Activated T-helper 17 cell treated with anti-CD3 and anti-CD28 coated beads, Interleukin-2, amount 50 U/mL, for 72 hours (primary cell): ENCODE measurements at regions not wholly inside any gene's neighbourhood (a gene's known extent, or its start where the extent isn't known, plus 50 kb on each side); places are given as distances from the start of the nearest gene placed in this dataset.
"Not testable (repeated sequence)": the region's sequence is repeated elsewhere in the genome, so short reads cannot be mapped to it uniquely, and the experiment has no call there.

ENCODE experiments used
- ATAC-seq: fragments of 150-1000 bp; cut with Tn5 transposase; replicated peaks from 2 replicates; pipeline ENCODE4 v1.10.0; 2021; ENCODE audit warnings: mild to moderate bottlenecking, moderate library complexity
- H3K27ac Mint-ChIP-seq: one replicate; pipeline ENCODE4 v1.8.0; 2022; ENCODE audit warnings: mixed read lengths
- H3K27me3 Mint-ChIP-seq: one replicate; pipeline ENCODE4 v1.8.0; 2022; ENCODE audit warnings: mixed read lengths
- H3K36me3 Mint-ChIP-seq: one replicate; pipeline ENCODE4 v1.8.0; 2022; ENCODE audit warnings: low read depth, mild to moderate bottlenecking, mixed read lengths
- H3K4me1 Mint-ChIP-seq: one replicate; pipeline ENCODE4 v1.8.0; 2022; ENCODE audit warnings: mixed read lengths
- H3K4me3 Mint-ChIP-seq: one replicate; pipeline ENCODE4 v1.8.0; 2022; ENCODE audit warnings: mild to moderate bottlenecking, mixed read lengths
- H3K9me3 Mint-ChIP-seq: one replicate; pipeline ENCODE4 v1.8.0; 2022; ENCODE audit warnings: mixed read lengths

DNA sequence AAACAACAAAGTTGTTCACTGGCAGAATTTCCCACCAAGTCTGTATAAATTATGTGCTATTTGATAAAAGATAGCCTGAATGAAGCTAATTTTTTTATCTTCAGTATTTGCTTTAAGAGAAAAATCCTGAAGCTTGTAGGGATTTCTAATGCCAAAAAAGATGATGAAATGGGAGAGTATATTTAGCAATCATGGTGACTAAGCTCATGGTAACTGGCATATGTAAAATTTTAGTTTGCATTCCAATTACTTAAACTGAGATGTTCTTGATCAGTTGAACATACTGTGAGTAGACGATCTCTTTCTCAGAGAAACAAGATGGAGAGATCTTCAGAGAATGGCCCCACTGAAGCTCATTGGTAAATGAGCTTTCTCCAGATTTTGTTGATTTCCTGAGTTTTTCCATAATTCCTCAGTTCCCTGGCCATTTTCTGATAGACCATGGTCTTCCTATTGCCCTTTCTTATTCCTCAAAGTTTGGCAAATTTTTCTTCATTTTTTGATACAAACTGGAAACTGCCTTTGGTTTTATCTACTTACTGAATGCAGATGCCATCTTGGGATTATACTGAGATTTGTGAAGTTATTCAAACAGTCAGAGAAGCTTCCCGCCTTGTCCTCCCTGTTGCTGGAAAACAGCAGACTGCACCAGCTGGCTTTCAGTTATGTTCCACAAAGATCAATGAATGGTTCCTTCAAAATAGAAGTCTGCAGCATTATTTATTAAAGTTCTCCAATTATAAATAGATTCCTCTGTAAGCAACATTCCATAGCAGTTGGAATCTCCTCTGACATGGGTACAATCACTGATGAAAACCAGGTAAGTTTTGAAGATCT, 68.3 kb upstream of the ALOX12 start:
- no peaks in the 10 kb centered on the region for H3K36me3 Mint-ChIP-seq
- H3K4me3 Mint-ChIP-seq, result no peak overlapping the region
- ATAC-seq, result no peak
- no peaks in the 10 kb centered on the region for H3K27me3 Mint-ChIP-seq
- no peaks in the 10 kb centered on the region for H3K9me3 Mint-ChIP-seq
- H3K4me1 Mint-ChIP-seq, result peaks cover 5% of the 10 kb centered on the region
- H3K27ac Mint-ChIP-seq, result no peak overlapping the region

DNA sequence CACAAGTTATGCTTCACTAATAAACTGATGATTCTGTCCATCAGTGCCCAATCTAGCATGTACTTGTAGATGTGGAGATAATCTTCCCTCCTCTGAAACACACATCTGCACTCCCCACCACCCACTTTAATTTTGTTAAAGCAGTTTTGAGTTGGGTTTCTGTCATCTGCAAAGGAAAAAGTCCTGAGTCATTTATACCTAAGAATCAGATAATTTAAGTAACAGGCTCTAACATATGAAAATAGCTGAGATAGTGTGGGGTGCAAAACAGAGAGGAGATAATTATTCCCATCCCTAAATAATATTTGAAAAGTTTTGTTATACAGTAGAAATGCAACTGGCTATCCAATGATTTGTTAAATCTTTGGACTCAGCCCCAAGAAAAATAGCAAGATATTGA, 67.7 kb upstream of the ALOX12 start:
- H3K9me3 Mint-ChIP-seq, result no peaks in the 10 kb centered on the region
- H3K27me3 Mint-ChIP-seq, result no peaks in the 10 kb centered on the region
- H3K4me3 Mint-ChIP-seq, result no peak overlapping the region
- H3K27ac Mint-ChIP-seq, result no peak overlapping the region
- no peak for ATAC-seq
- peaks cover 5% of the 10 kb centered on the region for H3K4me1 Mint-ChIP-seq
- no peaks in the 10 kb centered on the region for H3K36me3 Mint-ChIP-seq

DNA sequence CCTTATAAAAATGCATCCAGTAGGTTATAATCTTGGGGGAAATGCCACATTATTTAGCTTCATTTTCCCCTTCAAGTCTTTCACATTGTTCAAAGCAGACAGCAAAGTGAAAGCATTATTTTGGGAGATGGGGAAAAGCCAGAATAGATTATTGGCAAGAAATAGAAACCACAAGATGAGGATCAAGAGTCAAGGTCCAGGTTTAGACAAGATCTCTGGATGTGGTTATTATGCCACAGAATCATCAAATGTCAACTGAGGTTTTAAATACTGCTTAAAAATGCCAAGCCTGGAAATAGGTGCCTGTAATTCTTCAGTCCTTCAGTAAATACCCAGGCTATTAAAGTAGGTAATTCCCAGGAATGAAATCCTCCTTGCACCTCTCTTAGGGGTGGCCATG, 65.1 kb upstream of the ALOX12 start:
- no peaks in the 10 kb centered on the region for H3K27me3 Mint-ChIP-seq
- H3K4me3 Mint-ChIP-seq, result no peak overlapping the region
- H3K4me1 Mint-ChIP-seq, result no peaks in the 10 kb centered on the region

DNA sequence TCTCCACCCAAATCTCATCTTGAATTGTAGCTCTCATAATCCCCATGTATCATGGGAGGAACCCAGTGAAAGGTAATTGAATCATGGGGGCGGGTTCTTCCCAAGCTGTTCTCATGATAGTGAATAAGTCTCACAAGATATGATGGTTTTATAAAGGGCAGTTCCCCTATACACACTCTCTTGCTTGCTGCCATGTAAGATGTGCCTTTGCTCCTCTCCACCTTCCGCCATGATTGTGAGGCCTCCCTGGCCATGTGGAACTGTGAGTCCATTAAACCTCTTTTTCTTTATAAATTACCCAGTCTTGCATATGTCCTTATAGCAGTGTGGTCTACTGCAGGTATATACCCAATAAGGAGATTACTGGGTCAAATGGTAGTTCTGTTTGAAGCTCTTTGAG, 61.3 kb upstream of the ALOX12 start:
- H3K4me3 Mint-ChIP-seq, H3K9me3 Mint-ChIP-seq: not testable (repeated sequence)

More for the DNA sequence above, 65.1 kb upstream of the ALOX12 start:
- H3K27ac Mint-ChIP-seq, result no peak overlapping the region
- H3K9me3 Mint-ChIP-seq, result no peaks in the 10 kb centered on the region
- no peak for ATAC-seq
- H3K36me3 Mint-ChIP-seq, result no peaks in the 10 kb centered on the region

DNA sequence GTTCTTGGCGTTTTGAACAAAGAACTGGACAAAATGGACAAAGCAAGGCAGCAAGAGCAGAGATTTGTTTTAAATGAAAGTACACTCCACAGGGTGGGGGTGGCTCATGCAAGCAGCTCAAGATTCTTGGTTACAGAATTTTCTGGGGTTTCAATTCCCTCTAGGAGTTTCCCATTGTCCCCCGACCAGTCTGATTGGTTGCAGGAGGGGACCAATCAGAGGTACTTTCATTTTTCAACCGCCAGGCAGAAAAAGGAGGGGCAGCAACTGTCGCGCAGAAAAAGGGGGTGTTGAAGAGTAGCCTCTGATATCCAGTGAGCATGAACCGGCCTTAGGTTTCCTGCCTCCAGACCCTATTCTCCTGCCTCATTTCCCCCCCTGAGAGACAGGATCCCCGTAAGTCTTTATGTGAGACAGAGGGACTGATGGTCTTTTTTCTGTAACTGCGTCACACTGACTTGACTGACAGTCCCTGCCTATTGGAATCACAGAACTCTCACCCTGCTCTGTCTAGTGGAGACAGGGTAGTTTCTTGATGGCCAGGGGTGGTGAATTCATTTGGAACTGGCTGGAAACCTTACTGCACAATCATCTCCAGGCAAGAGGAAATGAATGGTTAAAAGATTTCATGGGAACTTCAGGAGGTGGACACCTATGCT, 59.4 kb upstream of the ALOX12 start:
- Mint-ChIP-seq H3K27me3 (no peaks in the 10 kb centered on the region), H3K36me3 (no peaks in the 10 kb centered on the region), H3K4me1 (no peaks in the 10 kb centered on the region), H3K9me3 (no peaks in the 10 kb centered on the region), H3K27ac (peak overlapping the region; percentile 21), H3K4me3 (peak overlapping the region; percentile 43)
- ATAC-seq, result peak; percentile 68

More for the DNA sequence above, 61.3 kb upstream of the ALOX12 start:
- ATAC-seq, H3K36me3 Mint-ChIP-seq, H3K4me1 Mint-ChIP-seq, H3K27ac Mint-ChIP-seq, H3K27me3 Mint-ChIP-seq: not testable (repeated sequence)

DNA sequence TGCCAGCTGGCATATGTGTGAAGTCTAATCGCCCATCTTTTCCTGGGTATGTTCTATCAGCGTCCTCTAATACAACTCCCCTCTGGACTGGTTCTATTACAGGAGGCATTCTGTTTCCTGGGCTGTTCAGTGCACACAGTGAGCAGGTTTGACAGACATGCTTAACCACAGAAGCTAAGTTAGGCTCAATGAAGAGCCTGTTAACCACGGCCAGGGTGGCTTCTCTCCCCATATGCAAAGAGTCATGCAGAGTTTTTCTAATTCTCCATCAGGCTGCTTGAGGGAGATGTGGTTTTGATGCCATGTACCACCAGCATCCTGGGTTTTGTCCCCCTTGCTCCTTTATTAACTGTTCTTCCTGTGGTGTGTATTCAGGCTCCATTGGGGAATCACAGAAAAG, 57.2 kb upstream of the ALOX12 start:
- Mint-ChIP-seq H3K9me3 (no peaks in the 10 kb centered on the region), H3K27me3 (no peaks in the 10 kb centered on the region), H3K36me3 (no peaks in the 10 kb centered on the region), H3K4me3 (peak overlapping the region; percentile 65), H3K4me1 (no peaks in the 10 kb centered on the region), H3K27ac (peak overlapping the region; percentile 8)
- no peak for ATAC-seq

DNA sequence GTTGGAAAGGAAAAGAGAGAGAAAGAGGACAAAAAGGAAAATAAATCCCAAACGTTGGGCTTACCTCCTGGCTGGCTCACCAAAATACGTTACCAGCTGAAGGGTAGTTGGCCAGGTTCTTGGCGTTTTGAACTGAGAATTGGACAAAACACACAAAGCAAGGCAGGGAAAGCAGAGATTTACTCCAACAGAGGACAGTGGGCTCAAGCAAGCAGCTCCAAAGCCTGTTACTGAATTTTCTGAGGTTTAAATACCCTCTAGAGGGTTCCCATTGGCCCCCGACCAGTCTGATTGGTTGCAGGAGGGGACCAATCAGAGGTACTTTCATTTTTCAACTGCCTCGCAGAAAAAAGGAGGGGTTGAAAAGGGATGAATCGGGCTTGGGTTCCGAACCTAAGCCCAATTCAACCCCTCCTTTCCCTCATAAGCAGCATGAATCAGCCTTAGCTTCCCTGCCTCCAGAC, 55.6 kb upstream of the ALOX12 start:
- Mint-ChIP-seq H3K27me3 (no peaks in the 10 kb centered on the region), H3K27ac (no peak overlapping the region), H3K4me3 (peak overlapping the region; percentile 65), H3K9me3 (no peaks in the 10 kb centered on the region), H3K4me1 (no peaks in the 10 kb centered on the region), H3K36me3 (no peaks in the 10 kb centered on the region)
- ATAC-seq, result peak; percentile 44

DNA sequence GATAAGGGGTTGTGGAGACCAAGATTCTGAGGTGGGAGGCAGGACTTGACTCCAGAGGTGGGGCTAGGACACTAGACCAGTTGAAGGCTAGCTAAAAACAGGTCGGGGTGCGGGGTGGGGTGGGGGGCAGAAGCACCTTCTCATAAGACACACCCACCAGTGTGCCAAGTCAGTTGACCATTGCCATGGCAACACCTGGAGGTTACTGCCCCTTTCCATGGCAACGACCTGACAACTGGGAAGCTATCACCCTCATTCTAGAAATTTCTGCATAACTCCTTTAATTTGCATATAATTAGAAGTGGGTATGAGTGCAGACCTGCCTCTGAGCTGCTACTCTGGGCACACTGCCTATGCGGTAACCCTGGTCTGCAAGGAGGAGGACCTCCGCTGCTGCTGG, 53.9 kb upstream of the ALOX12 start:
- no peak for ATAC-seq
- no peaks in the 10 kb centered on the region for H3K4me1 Mint-ChIP-seq
- H3K27me3 Mint-ChIP-seq, result no peaks in the 10 kb centered on the region
- H3K4me3 Mint-ChIP-seq, result no peak overlapping the region
- H3K27ac Mint-ChIP-seq, result no peak overlapping the region
- no peaks in the 10 kb centered on the region for H3K9me3 Mint-ChIP-seq
- H3K36me3 Mint-ChIP-seq, result no peaks in the 10 kb centered on the region

DNA sequence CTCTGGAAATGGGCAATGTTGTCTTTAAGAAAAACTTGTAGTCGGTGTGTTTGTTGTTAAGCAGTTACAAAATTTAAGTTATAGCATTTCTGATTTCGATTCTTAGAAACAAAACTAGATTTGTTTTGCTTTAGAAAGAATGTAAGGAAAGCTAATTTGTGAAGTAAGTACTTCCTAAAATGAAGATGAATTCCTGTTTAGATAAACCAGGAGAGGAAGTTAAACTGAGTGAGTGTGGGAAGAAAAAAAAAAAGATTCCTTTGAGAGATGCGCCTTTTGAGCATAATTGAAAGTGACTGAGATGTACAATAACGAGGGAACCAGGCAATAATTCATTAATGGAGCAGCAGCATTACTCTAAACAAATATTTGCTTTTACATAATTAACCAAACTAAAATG, 52.4 kb upstream of the ALOX12 start:
- Mint-ChIP-seq H3K27ac (no peak overlapping the region), H3K27me3 (no peaks in the 10 kb centered on the region), H3K4me3 (no peak overlapping the region), H3K9me3 (no peaks in the 10 kb centered on the region), H3K36me3 (no peaks in the 10 kb centered on the region), H3K4me1 (no peaks in the 10 kb centered on the region)
- ATAC-seq, result no peak
